ENCODE measurements at regions not wholly inside any gene's neighbourhood (a gene's known extent, or its start where the extent isn't known, plus 50 kb on each side); places are given as distances from the start of the nearest gene placed in this dataset.
"Not testable (repeated sequence)": the region's sequence is repeated elsewhere in the genome, so short reads cannot be mapped to it uniquely, and the experiment has no call there.

GRCh38 chr10:76618641-76619040 is 1019.0 kb downstream of the KCNMA1 start:
- POLR2A ChIA-PET = no interaction called here
- WGBS (ENCODE audit: insufficient coverage) = no CpG with 5 or more reads among the region's 1 CpG
- Histone ChIP-seq H3K4me1 (ENCODE audit: control extremely low read depth in 1 of 4, control insufficient read depth in 4 of 4, insufficient read depth in 4 of 4, low read length in 3 of 4) (no peaks in the 10 kb centered on the region), H3K36me3 (ENCODE audit: control insufficient read depth in 4 of 4, insufficient read depth in 4 of 4, low read length in 3 of 4) (no peaks in the 10 kb centered on the region), H3K4me3 (ENCODE audit: control insufficient read depth in 1 of 7, extremely low read depth in 1 of 7, insufficient read depth in 4 of 7, low read depth in 2 of 7, low read length in 6 of 7) (no peak overlapping the region), H3K27ac (ENCODE audit: insufficient read depth in 1 of 2, low read depth in 1 of 2, low read length in 2 of 2, poor library complexity in 1 of 2, severe bottlenecking in 2 of 2) (no peak overlapping the region), H3K27me3 (replicated peaks in 2 of 5; ENCODE audit: control insufficient read depth in 4 of 5, insufficient read depth in 5 of 5, low read length in 4 of 5) (no peaks in the 10 kb centered on the region), H3K9me3 (ENCODE audit: control extremely low read depth in 1 of 5, control insufficient read depth in 4 of 5, insufficient read depth in 2 of 5, low read depth in 1 of 5, low read length in 4 of 5) (peaks cover 0 to 4% (median 0%) of the 10 kb centered on the region in 5 experiments)
- DNase-seq = no peak
- CTCF ChIA-PET = no interaction called here

DNA sequence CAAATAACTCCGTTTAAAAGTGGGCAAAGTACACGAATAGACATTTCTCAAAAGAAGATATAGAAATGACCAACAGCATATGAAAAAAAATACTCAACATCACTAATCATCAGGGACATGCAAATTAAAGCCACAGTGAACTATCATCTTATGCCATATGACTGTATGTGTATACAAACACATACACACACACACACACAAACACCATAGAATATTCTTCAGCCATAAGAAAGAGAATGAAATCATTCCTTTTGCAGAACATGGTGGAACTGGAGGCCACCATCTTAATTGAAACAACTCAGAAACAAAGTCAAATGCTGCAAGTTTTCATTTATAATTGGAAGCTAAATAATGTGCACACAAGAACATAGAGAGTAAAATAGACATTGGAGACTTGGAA is 1019.4 kb downstream of the KCNMA1 start:
- peak in 2 of 3 donors; percentile 50 to 68 for DNase-seq
- Histone ChIP-seq H3K4me3 (ENCODE audit: control insufficient read depth in 1 of 7, extremely low read depth in 1 of 7, insufficient read depth in 4 of 7, low read depth in 2 of 7, low read length in 6 of 7) (no peak overlapping the region), H3K9me3 (ENCODE audit: control extremely low read depth in 1 of 5, control insufficient read depth in 4 of 5, insufficient read depth in 2 of 5, low read depth in 1 of 5, low read length in 4 of 5) (peaks cover 0 to 4% (median 0%) of the 10 kb centered on the region in 5 experiments), H3K36me3 (ENCODE audit: control insufficient read depth in 4 of 4, insufficient read depth in 4 of 4, low read length in 3 of 4) (no peaks in the 10 kb centered on the region), H3K27ac (ENCODE audit: insufficient read depth in 1 of 2, low read depth in 1 of 2, low read length in 2 of 2, poor library complexity in 1 of 2, severe bottlenecking in 2 of 2) (no peak overlapping the region), H3K27me3 (replicated peaks in 2 of 5; ENCODE audit: control insufficient read depth in 4 of 5, insufficient read depth in 5 of 5, low read length in 4 of 5) (no peaks in the 10 kb centered on the region), H3K4me1 (ENCODE audit: control extremely low read depth in 1 of 4, control insufficient read depth in 4 of 4, insufficient read depth in 4 of 4, low read length in 3 of 4) (no peaks in the 10 kb centered on the region)
- no CpG with 5 or more reads among the region's 2 CpGs for WGBS (ENCODE audit: insufficient coverage)
- ChIA-PET POLR2A (no interaction called here), CTCF (no interaction called here)

GRCh38 chr10:76616666-76617065 is 1020.9 kb downstream of the KCNMA1 start:
- H3K4me1 ChIP-seq (ENCODE audit: control extremely low read depth in 1 of 4, control insufficient read depth in 4 of 4, insufficient read depth in 4 of 4, low read length in 3 of 4); H3K27ac ChIP-seq (ENCODE audit: insufficient read depth in 1 of 2, low read depth in 1 of 2, low read length in 2 of 2, poor library complexity in 1 of 2, severe bottlenecking in 2 of 2); H3K4me3 ChIP-seq (ENCODE audit: control insufficient read depth in 1 of 7, extremely low read depth in 1 of 7, insufficient read depth in 4 of 7, low read depth in 2 of 7, low read length in 6 of 7); POLR2A ChIA-PET; H3K9me3 ChIP-seq (ENCODE audit: control extremely low read depth in 1 of 5, control insufficient read depth in 4 of 5, insufficient read depth in 2 of 5, low read depth in 1 of 5, low read length in 4 of 5); CTCF ChIA-PET; H3K36me3 ChIP-seq (ENCODE audit: control insufficient read depth in 4 of 4, insufficient read depth in 4 of 4, low read length in 3 of 4); H3K27me3 ChIP-seq (replicated peaks in 2 of 5; ENCODE audit: control insufficient read depth in 4 of 5, insufficient read depth in 5 of 5, low read length in 4 of 5); DNase-seq: not testable (repeated sequence)

DNA sequence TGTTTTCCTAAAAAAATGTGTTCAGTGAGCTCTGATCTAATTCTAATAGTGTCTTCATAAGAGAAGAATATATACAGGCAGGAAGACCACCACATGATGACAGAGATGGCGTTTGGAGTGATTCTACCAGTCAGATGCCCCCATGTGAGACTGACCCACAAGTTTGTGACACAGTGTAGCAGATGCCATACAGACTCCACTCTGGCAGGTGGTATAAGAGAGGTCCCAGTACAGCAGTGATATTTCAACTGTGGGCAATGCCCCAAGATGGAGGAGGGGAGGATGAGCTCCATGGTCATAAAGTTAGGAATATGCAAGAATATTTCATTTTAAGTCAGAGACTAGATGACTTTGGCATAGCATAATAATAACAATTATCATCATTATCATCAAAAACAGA is 1022.6 kb downstream of the KCNMA1 start:
- Histone ChIP-seq H3K36me3 (ENCODE audit: control insufficient read depth in 4 of 4, insufficient read depth in 4 of 4, low read length in 3 of 4) (no peaks in the 10 kb centered on the region), H3K27ac (ENCODE audit: insufficient read depth in 1 of 2, low read depth in 1 of 2, low read length in 2 of 2, poor library complexity in 1 of 2, severe bottlenecking in 2 of 2) (no peak overlapping the region), H3K9me3 (ENCODE audit: control extremely low read depth in 1 of 5, control insufficient read depth in 4 of 5, insufficient read depth in 2 of 5, low read depth in 1 of 5, low read length in 4 of 5) (peaks cover 0 to 4% (median 0%) of the 10 kb centered on the region in 5 experiments), H3K4me1 (ENCODE audit: control extremely low read depth in 1 of 4, control insufficient read depth in 4 of 4, insufficient read depth in 4 of 4, low read length in 3 of 4) (no peaks in the 10 kb centered on the region), H3K27me3 (replicated peaks in 2 of 5; ENCODE audit: control insufficient read depth in 4 of 5, insufficient read depth in 5 of 5, low read length in 4 of 5) (no peaks in the 10 kb centered on the region), H3K4me3 (ENCODE audit: control insufficient read depth in 1 of 7, extremely low read depth in 1 of 7, insufficient read depth in 4 of 7, low read depth in 2 of 7, low read length in 6 of 7) (no peak overlapping the region)
- ChIA-PET POLR2A (no interaction called here), CTCF (interaction anchor here (0.6 kb wide), 1 partner anchor 17 kb away, joined by 3 read pairs; no protein-coding TSS in a partner anchor)
- DNase-seq = no peak
- 100% methylated on average over 1 of the region's 1 CpG for WGBS (ENCODE audit: insufficient coverage)

Measured in common myeloid progenitor, CD34-positive (primary cell).